Hepatocyte (in vitro differentiated cells): ENCODE measurements at regions not wholly inside any gene's neighbourhood (a gene's known extent, or its start where the extent isn't known, plus 50 kb on each side); places are given as distances from the start of the nearest gene placed in this dataset.

Experiments used
- DNase-seq: peaks from one replicate; pipeline ENCODE4 v3.0.0-alpha.2; 2016; ENCODE audit warnings: low spot score
- H2AFZ ChIP-seq: fragments of 200-600 bp; sonication (generic); 2 replicates; pipeline ENCODE4 v1.6.0; 2016; ENCODE audit warnings: antibody characterized with exemption, mild to moderate bottlenecking
- H3K27ac ChIP-seq: fragments of 200-600 bp; sonication (generic); 2 replicates; pipeline ENCODE4 v1.5.1; 2016; ENCODE audit warnings: mild to moderate bottlenecking
- H3K27me3 ChIP-seq: fragments of 200-600 bp; sonication (generic); 2 replicates; pipeline ENCODE4 v1.6.1; 2016
- H3K36me3 ChIP-seq: fragments of 200-600 bp; sonication (generic); replicated peaks from 2 replicates; pipeline ENCODE4 v1.5.1; 2016; ENCODE audit warnings: low read depth; ENCODE audit not compliant: insufficient read depth
- H3K4me1 ChIP-seq: fragments of 200-600 bp; sonication (generic); 2 replicates; pipeline ENCODE4 v1.5.1; 2016; ENCODE audit warnings: mild to moderate bottlenecking, moderate library complexity; ENCODE audit not compliant: insufficient read depth
- H3K4me2 ChIP-seq: fragments of 200-600 bp; sonication (generic); 2 replicates; pipeline ENCODE4 v1.6.0; 2016
- H3K4me3 ChIP-seq: fragments of 200-600 bp; sonication (generic); 2 replicates; pipeline ENCODE4 v1.5.1; 2016; ENCODE audit warnings: mild to moderate bottlenecking
- H3K79me2 ChIP-seq: fragments of 200-600 bp; sonication (generic); 2 replicates; pipeline ENCODE4 v1.6.0; 2017; ENCODE audit warnings: mild to moderate bottlenecking
- H3K9me2 ChIP-seq: fragments of 200-600 bp; sonication (generic); replicated peaks from 2 replicates; pipeline ENCODE4 v1.6.0; 2017; ENCODE audit warnings: mild to moderate bottlenecking; ENCODE audit not compliant: insufficient read depth
- H3K9me3 ChIP-seq: fragments of 200-600 bp; sonication (generic); 2 replicates; pipeline ENCODE4 v1.5.1; 2016; ENCODE audit warnings: low read depth, mild to moderate bottlenecking
- H4K20me1 ChIP-seq: fragments of 200-600 bp; sonication (generic); 2 replicates; pipeline ENCODE4 v1.6.0; 2016; ENCODE audit warnings: mild to moderate bottlenecking; ENCODE audit not compliant: insufficient read depth, poor library complexity, severe bottlenecking
- CTCF ChIP-seq: fragments of 200-600 bp; sonication (generic); IDR thresholded peaks from 2 replicates; pipeline ENCODE4 v1.5.1; 2016; ENCODE audit warnings: antibody characterized with exemption, mild to moderate bottlenecking; ENCODE audit not compliant: poor library complexity
- EZH2 ChIP-seq: fragments of 200-600 bp; sonication (generic); IDR thresholded peaks from 2 replicates; pipeline ENCODE4 v1.6.1; 2016; ENCODE audit warnings: antibody characterized with exemption, mild to moderate bottlenecking, borderline replicate concordance
- EZH2phosphoT487 ChIP-seq: fragments of 200-600 bp; sonication (generic); IDR thresholded peaks from one replicate; pipeline ENCODE4 v1.6.1; 2018; ENCODE audit warnings: antibody characterized with exemption, mild to moderate bottlenecking, low read depth, moderate library complexity; ENCODE audit not compliant: unreplicated experiment, severe bottlenecking
- WGBS: methylation state at CpG from one replicate; pipeline ENCODE4 v1.1.6; 2016; ENCODE audit warnings: low lambda C conversion rate; ENCODE audit errors: missing lambda C conversion rate; 5-methylcytosine and 5-hydroxymethylcytosine counted together

DNA sequence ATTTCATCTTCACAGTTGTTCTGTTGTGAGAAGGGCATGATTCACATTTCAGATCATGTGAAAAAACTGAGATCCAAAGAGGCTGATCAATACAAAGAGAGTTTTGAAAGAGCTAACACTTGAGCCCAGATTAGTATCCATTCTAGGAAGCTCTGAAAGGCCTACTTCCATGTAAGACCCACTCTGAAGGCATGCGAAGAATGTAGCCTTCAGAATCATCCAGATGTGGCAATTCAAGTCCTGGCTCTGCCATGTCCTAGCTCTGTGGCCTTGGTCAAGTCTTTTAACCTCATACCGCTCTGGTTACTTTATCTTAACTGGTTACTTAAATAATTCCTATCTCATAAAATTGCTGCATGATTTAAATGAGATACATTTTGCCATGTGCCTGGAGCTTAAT, 111.1 kb downstream of the FZD1 start:
- DNase-seq, result no peak
- WGBS, result 93% methylated on average over 2 of the region's 2 CpGs
- peaks cover 2% of the 10 kb centered on the region for H3K4me1 ChIP-seq
- no peaks in the 10 kb centered on the region for H3K27me3 ChIP-seq
- no peaks in the 10 kb centered on the region for H3K79me2 ChIP-seq
- H3K9me3 ChIP-seq, result no peaks in the 10 kb centered on the region
- no peaks in the 10 kb centered on the region for H3K36me3 ChIP-seq
- no peaks in the 10 kb centered on the region for H3K9me2 ChIP-seq
- no peak overlapping the region for H3K4me2 ChIP-seq
- H2AFZ ChIP-seq, result no peak overlapping the region
- no peaks in the 10 kb centered on the region for H4K20me1 ChIP-seq
- H3K4me3 ChIP-seq, result no peak overlapping the region
- TF ChIP-seq CTCF, result no peak
- no peak for TF ChIP-seq EZH2
- TF ChIP-seq EZH2phosphoT487, result no peak
- no peak overlapping the region for H3K27ac ChIP-seq

- WGBS, result 88% methylated on average over 2 of the region's 2 CpGs
- no peak overlapping the region for H3K4me3 ChIP-seq
These were observed 113.9 kb downstream of the FZD1 start for GRCh38 chr7:91378131-91378530.

DNA sequence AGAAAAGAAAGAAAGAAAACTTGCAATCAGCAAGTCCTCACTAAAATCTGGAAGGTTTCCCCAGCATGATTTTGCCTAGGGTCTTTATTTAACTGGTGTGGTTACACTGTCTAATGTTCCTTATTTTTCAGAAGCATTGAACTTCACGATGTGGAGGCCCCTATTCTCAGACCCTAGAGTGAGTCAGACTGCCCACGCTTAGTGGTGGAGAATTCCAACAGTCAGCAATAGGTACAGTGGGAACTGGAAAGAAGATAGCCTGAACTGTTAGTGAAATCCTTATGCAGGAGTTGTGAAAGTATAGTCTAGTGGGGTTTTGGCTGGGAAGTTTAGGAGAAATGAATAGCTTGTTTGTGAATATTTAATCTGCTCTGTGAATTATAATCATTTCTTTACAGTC, 115.0 kb downstream of the FZD1 start:
- no peaks in the 10 kb centered on the region for H3K9me2 ChIP-seq
- H4K20me1 ChIP-seq, result no peaks in the 10 kb centered on the region
- TF ChIP-seq EZH2, result no peak
- no peak for TF ChIP-seq EZH2phosphoT487
- TF ChIP-seq CTCF, result no peak
- H3K36me3 ChIP-seq, result no peaks in the 10 kb centered on the region
- no peak overlapping the region for H3K27ac ChIP-seq
- H3K4me3 ChIP-seq, result no peak overlapping the region
- H3K4me1 ChIP-seq, result peaks cover 3% of the 10 kb centered on the region
- no peak overlapping the region for H3K4me2 ChIP-seq
- H3K27me3 ChIP-seq, result no peaks in the 10 kb centered on the region
- H3K79me2 ChIP-seq, result no peaks in the 10 kb centered on the region
- 71% methylated on average over 2 of the region's 2 CpGs for WGBS
- no peak overlapping the region for H2AFZ ChIP-seq
- H3K9me3 ChIP-seq, result no peaks in the 10 kb centered on the region
- DNase-seq, result no peak

More at GRCh38 chr7:91378131-91378530, 113.9 kb downstream of the FZD1 start:
- peaks cover 3% of the 10 kb centered on the region for H3K4me1 ChIP-seq
- no peak for TF ChIP-seq EZH2phosphoT487
- no peak for TF ChIP-seq EZH2
- no peak for TF ChIP-seq CTCF
- H3K36me3 ChIP-seq, result no peaks in the 10 kb centered on the region
- no peaks in the 10 kb centered on the region for H3K9me3 ChIP-seq
- no peaks in the 10 kb centered on the region for H3K79me2 ChIP-seq
- H3K4me2 ChIP-seq, result no peak overlapping the region
- no peaks in the 10 kb centered on the region for H3K9me2 ChIP-seq
- no peak overlapping the region for H3K27ac ChIP-seq
- H2AFZ ChIP-seq, result no peak overlapping the region
- H3K27me3 ChIP-seq, result no peaks in the 10 kb centered on the region
- no peak for DNase-seq
- no peaks in the 10 kb centered on the region for H4K20me1 ChIP-seq

DNA sequence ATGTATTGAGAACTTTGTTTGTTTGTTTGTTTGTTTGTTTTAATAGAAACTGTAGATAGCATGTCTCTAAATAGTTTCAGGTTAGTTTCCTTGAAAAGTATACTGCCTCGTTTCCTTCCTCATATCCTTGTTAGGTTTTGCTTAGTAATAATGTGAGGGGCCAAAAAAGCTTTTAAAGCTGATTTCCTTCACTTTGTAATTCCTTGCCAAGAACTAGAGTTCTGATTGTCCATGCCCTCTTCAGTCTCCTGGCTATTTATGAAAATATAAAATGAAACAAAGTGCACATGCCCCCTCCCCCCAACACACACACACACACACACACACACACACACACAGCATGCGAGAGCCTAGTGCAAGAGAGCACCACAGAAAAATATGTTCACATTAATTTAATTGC, 115.8 kb downstream of the FZD1 start:
- H3K4me3 ChIP-seq, result no peak overlapping the region
- H4K20me1 ChIP-seq, result no peaks in the 10 kb centered on the region
- H3K79me2 ChIP-seq, result no peaks in the 10 kb centered on the region
- TF ChIP-seq EZH2 (no peak), EZH2phosphoT487 (no peak), CTCF (no peak)
- H3K27me3 ChIP-seq, result no peaks in the 10 kb centered on the region
- H3K4me1 ChIP-seq, result peaks cover 3% of the 10 kb centered on the region
- no peak overlapping the region for H3K27ac ChIP-seq
- no peaks in the 10 kb centered on the region for H3K9me2 ChIP-seq
- no peaks in the 10 kb centered on the region for H3K9me3 ChIP-seq
- DNase-seq, result no peak
- H2AFZ ChIP-seq, result no peak overlapping the region
- WGBS, result 74% methylated on average over 2 of the region's 2 CpGs
- H3K36me3 ChIP-seq, result no peaks in the 10 kb centered on the region
- no peak overlapping the region for H3K4me2 ChIP-seq
